Transverse colon (tissue), 4 donors: ENCODE measurements at regions not wholly inside any gene's neighbourhood (a gene's known extent, or its start where the extent isn't known, plus 50 kb on each side); places are given as distances from the start of the nearest gene placed in this dataset.

Experiments
- CTCF ChIP-seq, 5 experiments: fragments of 200-600 bp in 3 of 5; fragments of 450-650 bp in 2 of 5; sonication (generic) in 3 of 5; IDR thresholded peaks; 1 replicate in 2 of 5; 2 replicates in 3 of 5; pipeline ENCODE4 v1.5.1; 2016 to 2017; ENCODE audit warnings: antibody characterized with exemption in 5 of 5, inconsistent platforms in 3 of 5, mild to moderate bottlenecking in 2 of 5, moderate library complexity in 1 of 5
- POLR2A ChIP-seq: fragments of 450-650 bp; IDR thresholded peaks from one replicate; pipeline ENCODE4 v1.6.1; 2016; ENCODE audit warnings: antibody characterized with exemption, mild to moderate bottlenecking, moderate library complexity
- POLR2AphosphoS5 ChIP-seq, 3 donors: sonication (generic); formaldehyde crosslinking; IDR thresholded peaks; one replicate each; pipeline ENCODE4 v1.6.1; 2016; ENCODE audit warnings: antibody characterized with exemption in 3 of 3

- TF ChIP-seq CTCF (IDR thresholded peaks at IDR 0.05) (no peak), POLR2A (no peak), POLR2AphosphoS5 (IDR thresholded peaks at IDR 0.05) (no peak)
Observed at GRCh38 chr3:145244327-145244726, 916.7 kb downstream of the PLOD2 start.
